ENCODE measurements at regions not wholly inside any gene's neighbourhood (a gene's known extent, or its start where the extent isn't known, plus 50 kb on each side); places are given as distances from the start of the nearest gene placed in this dataset.

- no peak overlapping the region for H3K27ac ChIP-seq
- TF ChIP-seq, protein P1, sequence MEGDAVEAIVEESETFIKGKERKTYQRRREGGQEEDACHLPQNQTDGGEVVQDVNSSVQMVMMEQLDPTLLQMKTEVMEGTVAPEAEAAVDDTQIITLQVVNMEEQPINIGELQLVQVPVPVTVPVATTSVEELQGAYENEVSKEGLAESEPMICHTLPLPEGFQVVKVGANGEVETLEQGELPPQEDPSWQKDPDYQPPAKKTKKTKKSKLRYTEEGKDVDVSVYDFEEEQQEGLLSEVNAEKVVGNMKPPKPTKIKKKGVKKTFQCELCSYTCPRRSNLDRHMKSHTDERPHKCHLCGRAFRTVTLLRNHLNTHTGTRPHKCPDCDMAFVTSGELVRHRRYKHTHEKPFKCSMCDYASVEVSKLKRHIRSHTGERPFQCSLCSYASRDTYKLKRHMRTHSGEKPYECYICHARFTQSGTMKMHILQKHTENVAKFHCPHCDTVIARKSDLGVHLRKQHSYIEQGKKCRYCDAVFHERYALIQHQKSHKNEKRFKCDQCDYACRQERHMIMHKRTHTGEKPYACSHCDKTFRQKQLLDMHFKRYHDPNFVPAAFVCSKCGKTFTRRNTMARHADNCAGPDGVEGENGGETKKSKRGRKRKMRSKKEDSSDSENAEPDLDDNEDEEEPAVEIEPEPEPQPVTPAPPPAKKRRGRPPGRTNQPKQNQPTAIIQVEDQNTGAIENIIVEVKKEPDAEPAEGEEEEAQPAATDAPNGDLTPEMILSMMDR (conservative IDR thresholded peaks at IDR 0.05): no peak
Measured at GRCh38 chr14:58815794-58816193, 178.0 kb downstream of the DACT1 start.

GRCh38 chr14:58816416-58817115 lies 178.8 kb downstream of the DACT1 start:
- TF ChIP-seq, protein P1 (conservative IDR thresholded peaks at IDR 0.05): no peak
- no peak overlapping the region for H3K27ac ChIP-seq

GRCh38 chr14:58817846-58818245 lies 180.1 kb downstream of the DACT1 start:
- TF ChIP-seq, protein P1 (conservative IDR thresholded peaks at IDR 0.05): no peak
- no peak overlapping the region for H3K27ac ChIP-seq

GRCh38 chr14:58820032-58820431 lies 182.3 kb downstream of the DACT1 start:
- TF ChIP-seq, protein P1 (conservative IDR thresholded peaks at IDR 0.05): no peak

GRCh38 chr14:58821421-58821820 lies 183.7 kb downstream of the DACT1 start:
- no peak overlapping the region for H3K27ac ChIP-seq
- TF ChIP-seq, protein P1 (conservative IDR thresholded peaks at IDR 0.05): no peak

More at GRCh38 chr14:58820032-58820431, 182.3 kb downstream of the DACT1 start:
- H3K27ac ChIP-seq: no peak overlapping the region

- no peak overlapping the region for H3K27ac ChIP-seq
- TF ChIP-seq, protein P1 (conservative IDR thresholded peaks at IDR 0.05): no peak
Measured at GRCh38 chr14:58822856-58823255, 185.1 kb downstream of the DACT1 start.

- no peak overlapping the region for H3K27ac ChIP-seq
- TF ChIP-seq, protein P1 (conservative IDR thresholded peaks at IDR 0.05): no peak
Measured at GRCh38 chr14:58823312-58823711, 185.6 kb downstream of the DACT1 start.

Measured in VCaP (cell line).